Skin epidermis (tissue), 12 donors: ENCODE measurements at regions not wholly inside any gene's neighbourhood (a gene's known extent, or its start where the extent isn't known, plus 50 kb on each side); places are given as distances from the start of the nearest gene placed in this dataset.
"Not testable (repeated sequence)": the region's sequence is repeated elsewhere in the genome, so short reads cannot be mapped to it uniquely, and the experiment has no call there.

Experiments used
- H3K27ac ChIP-seq, 21 experiments: fragments of 200-600 bp; sonication (generic) in 11 of 21; one replicate each; pipeline ENCODE4 v1.5.0; 2020; ENCODE audit warnings: mild to moderate bottlenecking in 3 of 21, inconsistent platforms in 2 of 21, moderate library complexity in 2 of 21
- H3K4me3 ChIP-seq, 7 experiments: fragments of 200-600 bp; sonication (generic) in 2 of 7; one replicate each; pipeline ENCODE4 v1.5.0; 2020; ENCODE audit warnings: inconsistent platforms in 2 of 7, mild to moderate bottlenecking in 2 of 7, moderate library complexity in 1 of 7

DNA sequence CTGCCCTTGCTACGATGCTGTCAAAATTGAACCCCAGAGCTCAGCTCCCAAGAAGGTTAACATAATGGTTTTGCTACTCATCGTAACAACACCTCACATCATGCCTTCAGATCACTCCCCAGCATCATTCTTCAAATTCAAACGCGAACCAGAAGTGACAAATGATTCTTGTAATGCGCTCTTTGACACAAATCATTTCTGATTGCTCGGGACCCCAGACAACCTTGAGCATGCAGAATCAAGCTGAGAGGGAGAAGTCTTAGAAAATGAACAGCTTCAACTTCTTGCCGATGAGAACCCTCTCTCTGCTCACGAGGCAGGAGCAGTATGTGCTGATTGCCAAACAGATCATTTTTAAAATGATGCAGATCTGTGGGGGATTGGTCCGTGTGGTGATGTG is 241.0 kb upstream of the ASIC2 start:
- Histone ChIP-seq H3K4me3 (no peak overlapping the region), H3K27ac (no peak overlapping the region)

DNA sequence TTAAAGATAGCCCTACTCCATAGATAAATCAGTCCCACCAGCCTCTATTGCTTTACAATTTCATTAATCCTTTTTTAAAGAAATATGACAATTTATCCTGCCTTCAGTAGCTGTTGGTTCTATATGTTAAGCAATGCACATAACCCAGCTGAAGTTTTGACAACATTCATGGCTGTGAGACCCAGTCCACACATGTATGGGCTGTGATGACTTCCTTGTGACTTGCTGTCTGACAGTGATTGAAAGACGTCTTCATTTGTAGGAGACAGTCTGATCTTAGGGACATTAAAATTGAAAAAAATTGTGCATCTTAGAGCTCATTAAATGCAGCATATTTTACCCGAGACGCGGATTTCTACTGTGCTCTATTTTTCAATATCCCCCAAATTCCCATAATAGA is 252.0 kb upstream of the ASIC2 start:
- H3K27ac ChIP-seq = no peak overlapping the region
- no peak overlapping the region for H3K4me3 ChIP-seq

DNA sequence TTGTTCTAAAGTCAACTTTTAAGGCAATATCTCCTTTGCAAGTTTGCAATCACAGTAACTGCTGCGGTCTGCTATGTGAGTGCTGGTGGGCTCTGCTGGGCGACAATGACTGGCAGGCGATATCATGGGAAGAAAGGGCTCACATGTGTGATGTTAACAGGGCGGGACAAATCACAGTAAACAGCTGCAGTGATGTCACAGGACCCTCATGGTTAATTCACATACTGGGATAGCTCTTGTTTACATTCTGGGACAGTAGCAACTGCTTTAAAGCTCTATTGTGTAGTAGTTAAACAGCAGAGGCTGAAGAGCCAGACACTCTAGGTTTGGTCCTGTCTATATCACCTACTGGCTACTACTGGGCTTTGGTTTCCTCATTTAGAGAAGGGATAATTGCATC is 257.2 kb upstream of the ASIC2 start:
- H3K27ac ChIP-seq = no peak overlapping the region

DNA sequence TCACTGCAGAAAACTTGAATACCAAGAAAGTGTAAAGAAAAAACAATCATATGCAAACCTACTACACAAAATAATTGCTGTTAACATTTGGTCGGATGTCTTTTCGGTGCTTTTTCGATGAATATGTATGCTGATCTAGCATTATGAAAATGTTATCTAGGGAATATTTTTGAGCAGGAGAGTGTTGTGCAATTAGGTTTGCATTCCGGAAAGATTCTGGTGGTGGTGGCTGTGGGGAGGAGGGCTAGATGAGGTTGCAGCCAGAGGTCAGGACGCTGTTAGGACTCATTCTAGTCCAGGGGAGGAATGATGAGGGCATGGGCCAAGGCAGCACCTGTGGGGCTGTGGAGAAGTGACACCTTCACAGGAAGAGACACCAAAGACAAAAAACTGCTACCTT is 258.0 kb upstream of the ASIC2 start:
- no peak overlapping the region for H3K27ac ChIP-seq
- H3K4me3 ChIP-seq = no peak overlapping the region

More for the DNA sequence above, 257.2 kb upstream of the ASIC2 start:
- H3K4me3 ChIP-seq = no peak overlapping the region

DNA sequence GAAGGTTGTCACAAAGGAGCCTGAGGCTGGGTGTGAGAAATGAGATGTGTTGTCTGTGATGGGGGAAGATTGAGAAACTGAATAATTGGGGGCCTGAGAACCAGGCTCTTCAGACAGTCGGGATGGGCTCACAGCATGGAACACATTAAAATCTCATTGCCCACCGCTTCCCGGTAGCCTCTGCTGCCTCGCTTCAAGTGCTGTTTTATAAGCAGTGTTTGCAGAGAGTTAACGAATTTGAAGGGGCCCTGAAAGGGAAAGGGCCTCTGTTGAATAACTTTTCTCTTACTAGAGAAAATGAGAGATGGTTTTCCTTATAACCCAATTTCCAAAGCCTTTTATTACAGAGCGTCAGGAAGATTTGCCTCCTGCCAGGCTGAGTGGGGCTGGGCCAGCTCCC is 258.8 kb upstream of the ASIC2 start:
- Histone ChIP-seq H3K4me3 (no peak overlapping the region), H3K27ac (no peak overlapping the region)

DNA sequence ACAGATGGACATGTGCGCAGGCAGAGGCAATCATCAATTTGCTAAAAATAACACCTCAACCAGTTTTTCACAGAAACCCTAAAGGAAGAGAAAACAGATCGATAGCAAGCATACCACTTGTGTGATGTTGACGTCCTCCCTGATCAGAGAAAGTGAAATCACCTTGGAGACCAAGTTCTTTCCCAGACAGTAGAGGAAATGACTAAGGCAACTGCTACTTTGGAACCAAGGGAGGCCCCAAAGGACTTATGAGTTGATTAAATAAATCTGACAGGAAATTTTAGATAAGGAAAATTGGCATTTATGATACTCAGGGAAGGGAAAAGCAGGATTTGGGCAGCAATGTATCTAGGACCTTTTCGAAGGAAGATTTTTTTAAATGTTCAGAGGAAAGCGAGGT is 267.1 kb upstream of the ASIC2 start:
- Histone ChIP-seq H3K27ac (no peak overlapping the region), H3K4me3 (no peak overlapping the region)

DNA sequence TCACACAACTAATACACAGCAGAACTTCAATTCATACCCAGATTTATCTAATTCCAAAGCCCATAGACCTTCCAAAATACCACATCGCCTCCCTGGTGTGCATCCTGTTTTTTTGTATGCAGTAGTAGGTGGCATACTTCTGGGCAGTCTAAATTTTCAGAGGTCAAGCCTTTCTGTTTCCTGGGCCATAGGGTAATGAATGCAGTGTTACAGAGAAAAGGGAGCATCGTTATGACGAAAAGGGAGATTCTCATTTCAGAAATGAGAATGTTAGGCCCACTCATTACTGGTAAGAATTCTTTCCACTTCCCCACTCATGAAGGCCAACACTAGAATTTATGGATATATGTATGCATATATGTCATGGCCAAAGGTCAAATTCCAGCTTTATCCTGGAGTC is 267.8 kb upstream of the ASIC2 start:
- H3K27ac ChIP-seq = peak overlapping the region in 1 of 21 experiments; percentile 7

DNA sequence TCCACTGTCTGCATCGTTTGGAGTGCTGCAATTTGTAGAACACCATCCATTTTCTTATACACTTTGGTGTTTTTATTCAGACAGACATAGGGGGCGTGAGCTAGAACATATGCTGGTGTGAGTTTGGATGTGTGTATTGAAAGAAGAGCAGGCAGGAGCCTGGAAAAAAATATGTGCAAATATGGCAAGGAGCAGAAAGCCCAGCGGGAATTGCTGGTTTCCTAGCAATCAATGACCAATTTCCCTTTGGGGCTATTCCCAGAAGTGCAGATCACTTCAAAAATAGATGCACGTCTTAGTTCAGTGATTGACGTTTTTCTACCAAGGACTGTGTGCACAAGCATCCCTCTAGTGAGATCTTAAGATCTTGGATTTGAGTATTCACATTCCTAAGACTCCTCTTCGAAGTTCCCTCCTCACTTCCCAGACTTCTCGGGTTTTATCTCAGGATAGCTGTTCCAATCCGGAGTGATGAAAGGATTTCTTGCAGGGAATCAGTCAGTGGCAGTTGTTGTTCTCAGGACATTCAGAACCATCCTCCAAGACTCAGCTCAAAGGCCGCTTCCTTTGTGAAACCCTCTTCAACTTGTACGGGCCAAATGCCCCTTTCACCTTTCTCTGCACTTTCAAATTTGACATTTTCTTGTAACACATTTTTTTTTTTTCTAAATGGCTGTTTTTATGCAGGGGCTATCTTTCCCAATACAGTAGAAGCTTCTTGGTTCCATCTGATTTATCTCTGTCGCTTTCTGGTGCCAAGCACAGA is 268.7 kb upstream of the ASIC2 start:
- no peak overlapping the region for H3K4me3 ChIP-seq

More for the DNA sequence above, 267.8 kb upstream of the ASIC2 start:
- H3K4me3 ChIP-seq = no peak overlapping the region

DNA sequence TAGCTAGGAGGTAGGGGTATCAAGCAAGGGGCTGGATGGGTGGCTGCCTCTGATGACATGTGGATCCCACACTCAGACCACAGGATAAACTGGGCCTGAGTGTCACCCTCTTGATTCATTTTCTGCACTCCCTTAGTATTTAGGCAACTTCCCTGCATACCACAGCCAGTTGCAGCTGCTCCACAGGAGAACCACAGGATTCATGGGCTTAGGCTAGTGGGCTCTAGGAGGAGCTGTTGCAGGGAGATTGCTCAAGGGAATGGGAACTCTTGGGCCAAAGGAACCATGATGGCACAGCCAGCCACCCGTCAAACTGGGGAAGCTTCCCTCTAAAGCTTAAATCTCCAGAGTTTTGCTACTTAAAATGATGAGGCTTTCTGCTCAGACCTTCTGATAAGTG is 269.7 kb upstream of the ASIC2 start:
- H3K4me3 ChIP-seq = no peak overlapping the region
- peak overlapping the region in 1 of 21 experiments; percentile 39 for H3K27ac ChIP-seq

More for the DNA sequence above, 268.7 kb upstream of the ASIC2 start:
- H3K27ac ChIP-seq = peak overlapping the region in 1 of 21 experiments; percentile 39

DNA sequence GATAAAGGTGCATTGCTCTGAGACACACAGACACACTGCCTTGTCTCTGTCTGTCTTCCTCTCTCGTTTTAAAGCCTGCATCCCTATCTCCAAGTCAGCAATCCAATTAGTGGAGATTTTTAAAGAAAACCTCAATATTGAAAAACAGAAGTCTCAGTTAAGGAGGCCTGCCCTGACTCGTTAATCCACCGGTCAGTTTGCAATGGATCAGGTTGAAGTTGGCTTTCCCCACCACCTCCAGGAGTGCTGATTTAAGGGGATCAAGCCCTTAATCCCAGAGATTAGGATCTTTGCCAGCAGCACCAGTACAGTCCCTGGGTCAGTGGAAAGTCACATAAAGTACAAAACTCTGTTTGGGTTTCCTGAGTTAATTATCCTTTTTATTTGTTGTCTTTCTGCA is 271.1 kb upstream of the ASIC2 start:
- Histone ChIP-seq H3K27ac (no peak overlapping the region), H3K4me3 (no peak overlapping the region)

DNA sequence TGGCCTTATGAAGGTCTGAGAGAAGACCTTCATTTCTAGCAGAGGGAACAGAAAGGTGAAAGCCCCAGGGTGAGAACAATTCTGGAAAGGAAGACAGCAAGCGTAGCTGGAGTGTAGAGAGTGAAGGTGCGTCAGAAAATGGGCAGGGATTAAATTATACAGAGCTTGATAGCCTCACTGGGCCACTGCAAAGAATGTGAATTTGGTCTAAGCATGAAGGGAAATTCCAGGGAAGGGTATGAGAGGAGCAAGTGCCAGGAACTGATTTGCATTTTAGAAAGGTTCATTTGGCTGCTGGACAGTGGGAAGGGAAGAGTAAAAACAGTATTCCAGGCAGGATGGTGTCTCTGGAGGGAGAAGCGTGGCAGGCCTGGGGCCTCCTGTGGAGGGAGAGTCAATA is 274.1 kb upstream of the ASIC2 start:
- Histone ChIP-seq H3K27ac (no peak overlapping the region), H3K4me3 (no peak overlapping the region)

DNA sequence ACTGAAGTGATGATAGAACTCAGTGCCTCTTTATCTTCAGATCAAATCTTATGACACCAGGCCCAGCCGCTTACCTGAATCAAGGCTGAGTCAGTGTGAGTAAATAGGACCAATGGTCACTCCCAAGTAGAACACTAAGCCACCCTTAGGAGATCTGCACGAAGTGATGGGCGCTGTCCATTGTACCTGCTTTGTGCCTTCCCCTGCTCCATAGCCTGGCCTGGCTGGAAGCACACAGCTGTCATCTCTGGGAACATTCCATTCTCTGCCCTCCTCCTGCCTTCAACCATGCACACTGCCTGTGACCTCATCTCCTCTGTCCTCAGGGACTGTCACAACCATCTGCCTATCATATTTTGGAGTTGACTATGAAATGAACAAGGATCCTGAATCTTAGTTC is 279.5 kb upstream of the ASIC2 start:
- Histone ChIP-seq H3K27ac (no peak overlapping the region), H3K4me3 (no peak overlapping the region)

DNA sequence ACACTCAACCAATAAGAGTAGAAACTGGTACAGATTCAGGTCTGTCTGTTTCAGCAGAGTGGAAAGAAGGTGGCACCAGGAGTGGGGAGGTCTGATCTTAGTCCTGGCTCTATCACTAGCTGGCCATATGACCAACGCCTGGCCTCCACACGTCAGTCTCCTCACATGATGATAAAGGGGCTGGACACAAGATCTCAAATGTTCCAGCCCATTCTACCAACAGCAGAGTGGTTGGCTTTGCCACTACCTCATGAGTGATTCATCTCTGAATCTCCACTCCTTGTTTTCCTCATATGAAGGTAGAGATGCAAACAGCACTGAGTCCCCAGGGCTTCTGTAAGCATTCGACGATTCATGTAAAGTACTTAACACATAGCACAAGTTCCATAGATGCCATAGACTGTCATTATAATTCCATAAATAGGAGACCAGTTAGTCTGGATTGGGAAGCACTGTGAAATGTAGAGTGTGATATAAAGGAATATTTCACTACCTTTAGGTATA is 281.9 kb upstream of the ASIC2 start:
- Histone ChIP-seq H3K27ac (no peak overlapping the region), H3K4me3 (no peak overlapping the region)

DNA sequence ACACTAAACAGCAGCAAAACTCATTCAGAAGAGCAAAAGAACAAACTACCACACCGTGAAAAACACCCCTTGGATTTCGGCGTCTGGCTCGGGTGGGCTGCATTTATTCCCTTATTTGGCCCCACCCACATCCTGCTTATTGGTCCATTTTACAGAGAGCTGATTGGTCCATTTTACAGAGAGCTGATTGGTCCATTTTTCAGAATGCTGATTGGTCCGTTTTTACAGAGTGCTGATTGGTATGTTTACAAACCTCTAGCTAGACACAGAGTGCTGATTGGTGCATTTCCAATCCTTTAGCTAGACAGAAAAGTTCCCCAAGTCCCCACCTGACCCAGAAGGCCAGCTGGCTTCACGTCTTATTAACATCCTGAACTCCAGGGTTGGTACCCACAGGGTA is 286.6 kb upstream of the ASIC2 start:
- H3K4me3 ChIP-seq, H3K27ac ChIP-seq: not testable (repeated sequence)

DNA sequence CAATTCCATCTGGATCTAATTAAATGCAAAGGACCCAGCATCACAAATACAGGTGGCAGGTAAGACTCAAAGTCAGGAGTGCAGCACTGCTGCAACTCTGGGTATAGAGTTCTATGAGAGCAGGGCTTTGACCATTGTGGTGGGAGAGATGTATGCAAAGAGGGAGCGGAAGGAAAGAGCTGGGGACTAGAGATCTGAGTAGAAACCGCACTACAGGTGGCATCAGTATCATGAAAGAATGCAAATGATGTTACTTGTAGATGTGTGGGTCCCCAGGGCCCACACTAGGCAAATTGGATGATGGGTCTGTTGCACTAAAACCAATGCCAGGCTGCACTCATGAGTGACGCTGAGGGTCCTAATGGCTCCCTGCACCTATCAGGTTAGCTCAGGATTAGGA is 287.1 kb upstream of the ASIC2 start:
- Histone ChIP-seq H3K27ac (no peak overlapping the region), H3K4me3 (no peak overlapping the region)

DNA sequence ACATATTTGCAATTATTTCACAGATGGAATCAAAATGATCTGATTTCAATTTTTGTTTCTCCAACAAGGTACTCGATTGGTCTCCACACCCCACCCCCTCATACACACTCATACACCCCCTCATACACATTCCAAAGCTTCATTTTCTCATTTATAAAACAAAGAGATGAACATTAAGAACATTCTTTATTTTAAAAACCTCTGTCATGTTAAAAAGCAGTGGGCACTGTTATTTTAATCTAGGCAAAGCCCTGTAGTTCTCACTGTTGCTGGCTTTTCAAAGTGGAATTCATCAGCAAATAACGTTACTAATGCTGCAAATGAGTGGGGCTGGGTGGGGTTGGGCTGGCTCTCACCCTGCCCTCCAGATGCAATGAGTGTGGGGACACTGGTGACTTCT is 289.6 kb upstream of the ASIC2 start:
- Histone ChIP-seq H3K27ac (no peak overlapping the region), H3K4me3 (no peak overlapping the region)

DNA sequence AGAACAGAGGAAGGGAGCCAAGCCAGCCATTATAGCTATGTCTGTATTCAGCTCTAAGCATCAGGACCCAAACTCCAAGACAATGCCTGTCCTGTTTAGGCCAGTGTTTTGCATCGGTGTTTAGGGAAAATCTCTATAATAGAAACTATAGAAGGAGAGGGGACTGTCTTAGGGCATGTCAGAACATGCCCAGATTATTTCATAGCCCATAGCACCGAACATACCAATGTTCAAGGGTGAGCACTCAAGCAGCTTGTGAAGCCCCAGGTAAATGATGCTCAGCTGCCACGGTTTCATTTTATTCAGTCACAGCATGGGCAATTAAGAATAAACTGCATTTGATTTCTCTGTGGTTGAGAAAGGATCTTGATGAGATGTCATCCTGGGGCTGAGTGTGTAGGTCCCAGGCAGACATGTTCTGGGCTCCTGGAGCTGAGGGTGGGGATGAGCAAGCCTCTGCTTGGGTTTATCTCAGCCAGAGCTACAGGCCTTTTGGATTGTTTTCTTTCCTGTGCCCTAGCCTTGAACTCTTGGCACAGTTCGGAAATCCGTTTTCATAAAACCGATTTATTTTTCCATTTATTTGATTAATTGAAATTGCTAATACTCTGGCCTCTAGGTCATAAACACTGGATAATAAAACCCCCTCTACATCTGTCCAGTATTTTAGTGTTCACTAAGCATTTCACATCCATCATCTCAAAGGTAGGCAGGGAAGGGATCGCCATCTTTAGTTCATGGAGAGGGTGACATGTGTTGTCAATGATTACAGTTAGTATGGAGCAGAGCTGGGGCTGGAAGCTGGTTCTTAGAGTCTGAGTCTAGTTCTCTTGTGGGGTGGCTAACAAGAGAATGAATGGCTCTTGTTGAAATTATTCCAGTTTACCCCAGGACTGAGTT is 290.7 kb upstream of the ASIC2 start:
- H3K27ac ChIP-seq = no peak overlapping the region

DNA sequence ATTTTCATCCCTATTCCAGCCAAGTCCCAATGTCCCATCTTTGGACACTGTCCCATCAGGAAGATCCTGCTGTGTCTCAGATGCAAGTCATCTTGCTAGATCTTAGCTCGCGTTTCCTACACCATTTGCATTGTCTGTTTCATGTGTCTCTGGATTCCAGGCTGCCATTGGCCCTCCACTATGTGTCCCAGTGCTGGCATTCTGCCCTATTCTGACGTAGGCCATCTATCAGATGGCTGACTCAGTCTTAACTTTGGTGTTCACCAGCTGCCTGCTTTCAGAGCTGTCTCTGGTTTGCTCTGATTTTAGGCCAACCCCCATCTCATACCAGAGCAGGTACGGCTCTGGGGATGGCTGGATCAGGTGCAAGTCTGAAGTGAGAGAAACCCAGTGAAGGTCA is 300.9 kb upstream of the ASIC2 start:
- H3K4me3 ChIP-seq = no peak overlapping the region
- H3K27ac ChIP-seq = no peak overlapping the region

More for the DNA sequence above, 290.7 kb upstream of the ASIC2 start:
- H3K4me3 ChIP-seq = no peak overlapping the region

DNA sequence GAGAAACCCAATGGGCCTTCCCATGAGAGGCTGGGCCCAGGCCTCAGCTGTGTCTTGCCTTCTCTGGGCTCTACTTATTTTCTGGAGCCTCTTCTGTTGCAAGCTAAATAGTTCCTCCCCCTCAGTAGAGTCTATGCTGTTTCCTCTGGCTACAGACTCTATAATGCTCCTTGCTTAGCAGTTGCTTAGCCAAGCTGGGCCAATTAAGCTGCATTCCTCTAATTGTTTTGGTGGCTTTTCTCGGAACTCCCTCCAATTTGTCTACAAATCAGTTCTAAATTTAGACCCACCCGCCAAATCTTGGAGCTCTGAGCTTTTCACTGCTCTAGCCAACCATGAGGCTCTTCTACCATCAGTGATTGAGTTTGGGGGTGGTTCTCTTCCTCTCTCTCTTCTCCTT is 302.7 kb upstream of the ASIC2 start:
- H3K27ac ChIP-seq = no peak overlapping the region

DNA sequence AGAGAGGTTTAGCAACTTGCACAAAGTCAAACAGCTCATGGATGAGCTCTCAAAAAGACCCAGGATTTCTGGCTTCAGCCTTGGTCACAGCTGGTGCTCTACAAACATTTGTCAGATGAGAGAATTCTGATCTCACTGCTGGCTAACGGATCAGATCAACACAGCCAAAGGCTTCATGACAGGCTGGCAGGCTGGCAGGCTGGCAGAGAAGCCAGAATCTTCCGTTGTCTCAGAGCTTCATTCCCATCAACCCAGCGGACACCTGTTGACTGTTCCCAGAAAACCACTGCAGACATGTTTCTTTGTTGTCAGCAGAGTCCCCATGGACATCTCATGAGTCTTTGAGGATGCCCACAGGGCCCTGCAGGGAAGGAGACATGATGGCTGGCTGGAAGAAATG is 303.8 kb upstream of the ASIC2 start:
- H3K27ac ChIP-seq = no peak overlapping the region
- H3K4me3 ChIP-seq = no peak overlapping the region

More for the DNA sequence above, 302.7 kb upstream of the ASIC2 start:
- no peak overlapping the region for H3K4me3 ChIP-seq

DNA sequence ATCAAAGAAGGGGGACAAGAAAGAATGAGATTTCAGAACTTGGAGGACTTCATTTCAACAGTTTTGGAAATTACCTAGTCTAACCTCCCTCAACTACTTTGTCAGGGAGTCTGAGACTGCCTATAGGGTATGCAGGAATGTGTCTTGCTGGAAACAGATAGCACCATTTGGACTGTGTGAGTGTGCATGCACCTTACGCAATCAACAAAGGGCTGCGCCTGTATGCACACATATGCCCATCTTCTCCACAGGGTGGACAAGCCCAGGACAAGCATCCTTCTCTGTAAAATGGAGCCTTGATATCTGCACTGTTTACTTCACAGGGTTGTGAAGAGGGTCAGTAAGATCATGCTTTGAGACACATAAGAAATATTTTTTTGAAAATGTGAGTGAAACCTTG is 305.7 kb upstream of the ASIC2 start:
- no peak overlapping the region for H3K27ac ChIP-seq
- H3K4me3 ChIP-seq = no peak overlapping the region
